Fibroblast of skin of left quadriceps (primary cell): ENCODE measurements at regions not wholly inside any gene's neighbourhood (a gene's known extent, or its start where the extent isn't known, plus 50 kb on each side); places are given as distances from the start of the nearest gene placed in this dataset.
"Not testable (repeated sequence)": the region's sequence is repeated elsewhere in the genome, so short reads cannot be mapped to it uniquely, and the experiment has no call there.

Experiments used
- DNase-seq, 2 experiments: peaks; one replicate each; pipeline ENCODE4 v3.0.0-alpha.2; 2013; ENCODE audit warnings: low read depth in 2 of 2

- DNase-seq, result no peak
These were observed 923.2 kb downstream of the NLGN4X start for GRCh38 chrX:5305452-5305851.

GRCh38 chrX:5295004-5295403 lies 933.7 kb downstream of the NLGN4X start:
- no peak for DNase-seq

- no peak for DNase-seq
These were observed 938.0 kb downstream of the NLGN4X start for GRCh38 chrX:5290635-5291034.

- not testable (repeated sequence) for DNase-seq
These were observed 938.7 kb downstream of the NLGN4X start for GRCh38 chrX:5289949-5290348.

GRCh38 chrX:5278908-5279307 lies 949.8 kb downstream of the NLGN4X start:
- no peak for DNase-seq

- DNase-seq, result no peak
These were observed 963.3 kb downstream of the NLGN4X start for GRCh38 chrX:5265324-5265850.

- no peak for DNase-seq
These were observed 978.6 kb downstream of the NLGN4X start for GRCh38 chrX:5250106-5250505.

- DNase-seq, result no peak
These were observed 986.4 kb downstream of the NLGN4X start for GRCh38 chrX:5242091-5242790.

- no peak for DNase-seq
These were observed 991.9 kb downstream of the NLGN4X start for GRCh38 chrX:5236749-5237148.

GRCh38 chrX:5236096-5236495 lies 992.6 kb downstream of the NLGN4X start:
- no peak for DNase-seq

- DNase-seq, result no peak
These were observed 994.8 kb downstream of the NLGN4X start for GRCh38 chrX:5233830-5234229.

GRCh38 chrX:5220421-5220820 lies 1008.2 kb downstream of the NLGN4X start:
- no peak for DNase-seq

GRCh38 chrX:5194806-5195205 lies 1033.9 kb downstream of the NLGN4X start:
- no peak for DNase-seq

GRCh38 chrX:5180135-5180741 lies 1048.4 kb downstream of the NLGN4X start:
- DNase-seq, result no peak

- no peak for DNase-seq
These were observed 1051.9 kb downstream of the NLGN4X start for GRCh38 chrX:5176766-5177165.

- no peak for DNase-seq
These were observed 1065.0 kb downstream of the NLGN4X start for GRCh38 chrX:5163663-5164062.

GRCh38 chrX:5155301-5155700 lies 1073.4 kb downstream of the NLGN4X start:
- DNase-seq, result no peak

GRCh38 chrX:5145957-5146356 lies 1082.7 kb downstream of the NLGN4X start:
- DNase-seq, result no peak

- DNase-seq, result no peak
These were observed 1086.0 kb downstream of the NLGN4X start for GRCh38 chrX:5142644-5143043.

- no peak for DNase-seq
These were observed 1106.4 kb downstream of the NLGN4X start for GRCh38 chrX:5122181-5122678.

GRCh38 chrX:5117816-5118215 lies 1110.9 kb downstream of the NLGN4X start:
- DNase-seq, result peak; percentile 23 to 24

GRCh38 chrX:5113128-5113527 lies 1115.5 kb downstream of the NLGN4X start:
- no peak for DNase-seq

GRCh38 chrX:5100004-5100403 lies 1128.7 kb downstream of the NLGN4X start:
- no peak for DNase-seq
